ENCODE measurements at regions not wholly inside any gene's neighbourhood (a gene's known extent, or its start where the extent isn't known, plus 50 kb on each side); places are given as distances from the start of the nearest gene placed in this dataset.

GRCh38 chr18:25647404-25647803 lies 295.4 kb upstream of the ZNF521 start:
- no TSS peak for BruUV-seq (replicated peaks)
- CTCF ChIA-PET = no interaction called here
- Mint-ChIP-seq H3K4me1 (ENCODE audit: low read depth, unreplicated experiment) (no peaks in the 10 kb centered on the region), H3K27me3 (ENCODE audit: insufficient read depth, unreplicated experiment) (no peaks in the 10 kb centered on the region), H3K4me3 (ENCODE audit: unreplicated experiment) (no peak overlapping the region), H3K27ac (ENCODE audit: unreplicated experiment) (no peak overlapping the region), H3K36me3 (ENCODE audit: insufficient read depth, unreplicated experiment) (no peaks in the 10 kb centered on the region), H3K9me3 (ENCODE audit: unreplicated experiment) (no peaks in the 10 kb centered on the region)
- Histone ChIP-seq H3K4me1 (no peaks in the 10 kb centered on the region), H3K9me3 (no peaks in the 10 kb centered on the region), H3K27me3 (replicated peaks; ENCODE audit: control insufficient read depth, insufficient read depth, low read length) (no peaks in the 10 kb centered on the region), H3K36me3 (ENCODE audit: control insufficient read depth, insufficient read depth, low read length) (no peaks in the 10 kb centered on the region), H3K4me3 (ENCODE audit: low read depth, low read length) (no peak overlapping the region)
- DNase-seq = no peak
- intact Hi-C loops (cut with micrococcal nuclease; ENCODE audit: unreplicated experiment) = no loop called here
- POLR2A ChIA-PET = no interaction called here
- no peak for TF ChIP-seq CTCF (IDR thresholded peaks at IDR 0.05; ENCODE audit: insufficient read depth in 1 of 2, low read depth in 1 of 2, low read length in 1 of 2, severe bottlenecking in 1 of 2, unreplicated experiment in 1 of 2)

- Histone ChIP-seq H3K9me3 (no peaks in the 10 kb centered on the region), H3K27me3 (replicated peaks; ENCODE audit: control insufficient read depth, insufficient read depth, low read length) (no peaks in the 10 kb centered on the region), H3K4me1 (no peaks in the 10 kb centered on the region), H3K4me3 (ENCODE audit: low read depth, low read length) (no peak overlapping the region), H3K36me3 (ENCODE audit: control insufficient read depth, insufficient read depth, low read length) (no peaks in the 10 kb centered on the region)
- no peaks in the 10 kb centered on the region for H3K4me1 Mint-ChIP-seq (ENCODE audit: low read depth, unreplicated experiment)
- no peak for TF ChIP-seq CTCF (IDR thresholded peaks at IDR 0.05; ENCODE audit: insufficient read depth in 1 of 2, low read depth in 1 of 2, low read length in 1 of 2, severe bottlenecking in 1 of 2, unreplicated experiment in 1 of 2)
- ChIA-PET CTCF (no interaction called here), POLR2A (no interaction called here)
- DNase-seq = no peak
- intact Hi-C loops (cut with micrococcal nuclease; ENCODE audit: unreplicated experiment) = no loop called here
- H3K27ac Mint-ChIP-seq (ENCODE audit: unreplicated experiment) = no peak overlapping the region
- H3K27me3 Mint-ChIP-seq (ENCODE audit: insufficient read depth, unreplicated experiment) = no peaks in the 10 kb centered on the region
- BruUV-seq (replicated peaks) = no TSS peak
- no peaks in the 10 kb centered on the region for H3K9me3 Mint-ChIP-seq (ENCODE audit: unreplicated experiment)
- no peaks in the 10 kb centered on the region for H3K36me3 Mint-ChIP-seq (ENCODE audit: insufficient read depth, unreplicated experiment)
- no peak overlapping the region for H3K4me3 Mint-ChIP-seq (ENCODE audit: unreplicated experiment)
Measured at GRCh38 chr18:25646971-25647370, 295.0 kb upstream of the ZNF521 start.

- no TSS peak for BruUV-seq (replicated peaks)
- Histone ChIP-seq H3K36me3 (ENCODE audit: control insufficient read depth, insufficient read depth, low read length) (no peaks in the 10 kb centered on the region), H3K9me3 (no peaks in the 10 kb centered on the region), H3K4me1 (no peaks in the 10 kb centered on the region), H3K4me3 (ENCODE audit: low read depth, low read length) (no peak overlapping the region), H3K27me3 (replicated peaks; ENCODE audit: control insufficient read depth, insufficient read depth, low read length) (no peaks in the 10 kb centered on the region)
- Mint-ChIP-seq H3K36me3 (ENCODE audit: insufficient read depth, unreplicated experiment) (no peaks in the 10 kb centered on the region), H3K27me3 (ENCODE audit: insufficient read depth, unreplicated experiment) (peaks cover 11% of the 10 kb centered on the region), H3K9me3 (ENCODE audit: unreplicated experiment) (no peaks in the 10 kb centered on the region), H3K4me3 (ENCODE audit: unreplicated experiment) (no peak overlapping the region), H3K4me1 (ENCODE audit: low read depth, unreplicated experiment) (no peaks in the 10 kb centered on the region), H3K27ac (ENCODE audit: unreplicated experiment) (no peak overlapping the region)
- ChIA-PET CTCF (interaction anchor here (0.6 kb wide), 1 partner anchor 167 kb away, joined by 3 read pairs; no protein-coding TSS in a partner anchor), POLR2A (no interaction called here)
- no peak for DNase-seq
- no peak for TF ChIP-seq CTCF (IDR thresholded peaks at IDR 0.05; ENCODE audit: insufficient read depth in 1 of 2, low read depth in 1 of 2, low read length in 1 of 2, severe bottlenecking in 1 of 2, unreplicated experiment in 1 of 2)
- intact Hi-C loops (cut with micrococcal nuclease; ENCODE audit: unreplicated experiment) = no loop called here
Measured at GRCh38 chr18:25639596-25639995, 287.6 kb upstream of the ZNF521 start.
